Smooth muscle cell (in vitro differentiated cells): ENCODE measurements at regions not wholly inside any gene's neighbourhood (a gene's known extent, or its start where the extent isn't known, plus 50 kb on each side); places are given as distances from the start of the nearest gene placed in this dataset.

ENCODE experiments used
- DNase-seq: peaks from one replicate; lab custom pipeline; 2025; ENCODE audit not compliant: unreplicated experiment; lab: John Stamatoyannopoulos, UW
- H2AFZ ChIP-seq: fragments of 200-600 bp; sonication (generic); 2 replicates; pipeline ENCODE4 v1.6.0; 2016; ENCODE audit warnings: antibody characterized with exemption, low read depth, mild to moderate bottlenecking
- H3F3A ChIP-seq: fragments of 200-600 bp; sonication (generic); 2 replicates; pipeline ENCODE4 v1.6.0; 2017; ENCODE audit warnings: antibody characterized with exemption, low read depth
- H3K27ac ChIP-seq: fragments of 200-600 bp; sonication (generic); 2 replicates; pipeline ENCODE4 v1.5.1; 2016; ENCODE audit warnings: low read depth, mild to moderate bottlenecking
- H3K27me3 ChIP-seq: fragments of 200-600 bp; sonication (generic); 2 replicates; pipeline ENCODE4 v1.6.1; 2016; ENCODE audit warnings: low read depth, mild to moderate bottlenecking
- H3K36me3 ChIP-seq: fragments of 200-600 bp; sonication (generic); 2 replicates; pipeline ENCODE4 v1.5.1; 2016; ENCODE audit warnings: low read depth
- H3K4me1 ChIP-seq: fragments of 200-600 bp; sonication (generic); 2 replicates; pipeline ENCODE4 v1.5.1; 2016; ENCODE audit warnings: low read depth
- H3K4me2 ChIP-seq: fragments of 200-600 bp; sonication (generic); 2 replicates; pipeline ENCODE4 v1.6.0; 2016; ENCODE audit warnings: mild to moderate bottlenecking
- H3K4me3 ChIP-seq: fragments of 200-600 bp; sonication (generic); 2 replicates; pipeline ENCODE4 v1.5.1; 2016; ENCODE audit warnings: mild to moderate bottlenecking
- H3K79me2 ChIP-seq: fragments of 200-600 bp; sonication (generic); 2 replicates; pipeline ENCODE4 v1.6.0; 2016; ENCODE audit warnings: low read depth, mild to moderate bottlenecking
- H3K9ac ChIP-seq: fragments of 200-600 bp; sonication (generic); 2 replicates; pipeline ENCODE4 v1.6.0; 2016; ENCODE audit warnings: low read depth
- H3K9me3 ChIP-seq: fragments of 200-600 bp; sonication (generic); replicated peaks from 2 replicates; pipeline ENCODE4 v1.5.1; 2016; ENCODE audit warnings: low read depth
- H4K20me1 ChIP-seq: fragments of 200-600 bp; sonication (generic); 2 replicates; pipeline ENCODE4 v1.6.0; 2016; ENCODE audit warnings: low read depth
- WGBS: methylation state at CpG from one replicate; pipeline ENCODE4 v1.1.7; 2016; ENCODE audit warnings: low lambda C conversion rate; 5-methylcytosine and 5-hydroxymethylcytosine counted together
- TF ChIP-seq, protein P1 (sequence below): fragments of 200-600 bp; sonication (generic); IDR thresholded peaks from 2 replicates; pipeline ENCODE4 v1.5.1; 2017; ENCODE audit warnings: borderline replicate concordance, mild to moderate bottlenecking, antibody characterized with exemption; ENCODE audit not compliant: insufficient read depth, poor library complexity, severe bottlenecking

DNA sequence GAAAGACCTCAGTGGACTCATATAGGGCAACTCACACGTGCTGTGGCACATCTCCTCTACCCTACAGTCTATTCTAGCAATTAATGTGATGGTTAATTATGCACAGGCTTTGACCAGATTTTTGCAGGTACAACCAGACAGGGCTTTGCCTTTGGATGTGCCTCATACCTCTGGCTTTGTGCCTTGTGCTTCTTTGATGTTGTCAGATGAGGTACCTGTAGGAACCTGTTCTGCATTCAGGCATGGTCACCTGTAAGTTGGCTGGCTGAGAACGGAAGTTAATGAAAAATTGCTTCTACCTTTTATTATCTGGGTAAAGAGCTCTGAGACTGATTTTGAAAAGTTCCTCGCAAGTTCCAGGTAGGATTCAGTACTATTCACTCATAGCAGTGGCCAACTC lies 462.9 kb upstream of the ZFHX3 start:
- H3K4me2 ChIP-seq: no peak overlapping the region
- H3K36me3 ChIP-seq: no peaks in the 10 kb centered on the region
- TF ChIP-seq, protein P1, sequence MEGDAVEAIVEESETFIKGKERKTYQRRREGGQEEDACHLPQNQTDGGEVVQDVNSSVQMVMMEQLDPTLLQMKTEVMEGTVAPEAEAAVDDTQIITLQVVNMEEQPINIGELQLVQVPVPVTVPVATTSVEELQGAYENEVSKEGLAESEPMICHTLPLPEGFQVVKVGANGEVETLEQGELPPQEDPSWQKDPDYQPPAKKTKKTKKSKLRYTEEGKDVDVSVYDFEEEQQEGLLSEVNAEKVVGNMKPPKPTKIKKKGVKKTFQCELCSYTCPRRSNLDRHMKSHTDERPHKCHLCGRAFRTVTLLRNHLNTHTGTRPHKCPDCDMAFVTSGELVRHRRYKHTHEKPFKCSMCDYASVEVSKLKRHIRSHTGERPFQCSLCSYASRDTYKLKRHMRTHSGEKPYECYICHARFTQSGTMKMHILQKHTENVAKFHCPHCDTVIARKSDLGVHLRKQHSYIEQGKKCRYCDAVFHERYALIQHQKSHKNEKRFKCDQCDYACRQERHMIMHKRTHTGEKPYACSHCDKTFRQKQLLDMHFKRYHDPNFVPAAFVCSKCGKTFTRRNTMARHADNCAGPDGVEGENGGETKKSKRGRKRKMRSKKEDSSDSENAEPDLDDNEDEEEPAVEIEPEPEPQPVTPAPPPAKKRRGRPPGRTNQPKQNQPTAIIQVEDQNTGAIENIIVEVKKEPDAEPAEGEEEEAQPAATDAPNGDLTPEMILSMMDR: no peak
- H3K9ac ChIP-seq: no peak overlapping the region
- H3K4me1 ChIP-seq: no peaks in the 10 kb centered on the region
- H3K79me2 ChIP-seq: no peaks in the 10 kb centered on the region
- H3K27me3 ChIP-seq: peaks cover 4% of the 10 kb centered on the region
- no peaks in the 10 kb centered on the region for H3K9me3 ChIP-seq
- WGBS: 77% methylated on average over 3 of the region's 3 CpGs
- DNase-seq: no peak
- no peak overlapping the region for H2AFZ ChIP-seq
- H3K4me3 ChIP-seq: no peak overlapping the region
- no peaks in the 10 kb centered on the region for H3F3A ChIP-seq
- H4K20me1 ChIP-seq: no peaks in the 10 kb centered on the region
- no peak overlapping the region for H3K27ac ChIP-seq

GRCh38 chr16:73506568-73507056 lies 458.7 kb upstream of the ZFHX3 start:
- Histone ChIP-seq H3K9ac (no peak overlapping the region), H3K4me2 (no peak overlapping the region), H3F3A (no peaks in the 10 kb centered on the region), H3K27ac (no peak overlapping the region), H3K4me3 (no peak overlapping the region), H3K79me2 (no peaks in the 10 kb centered on the region), H3K27me3 (peaks cover 20% of the 10 kb centered on the region), H4K20me1 (no peaks in the 10 kb centered on the region), H3K4me1 (peaks cover 8% of the 10 kb centered on the region), H3K36me3 (no peaks in the 10 kb centered on the region), H2AFZ (no peak overlapping the region), H3K9me3 (no peaks in the 10 kb centered on the region)
- WGBS: 94% methylated on average over 13 of the region's 13 CpGs
- no peak for DNase-seq
- TF ChIP-seq, protein P1: no peak

GRCh38 chr16:73505577-73505976 lies 457.6 kb upstream of the ZFHX3 start:
- Histone ChIP-seq H3K9me3 (no peaks in the 10 kb centered on the region), H3K79me2 (no peaks in the 10 kb centered on the region), H3K4me1 (peaks cover 8% of the 10 kb centered on the region), H3K27me3 (peaks cover 20% of the 10 kb centered on the region), H3K4me3 (no peak overlapping the region), H2AFZ (no peak overlapping the region), H3K4me2 (no peak overlapping the region), H3K36me3 (no peaks in the 10 kb centered on the region), H3K27ac (no peak overlapping the region), H4K20me1 (no peaks in the 10 kb centered on the region), H3K9ac (no peak overlapping the region), H3F3A (no peaks in the 10 kb centered on the region)
- 87% methylated on average over 5 of the region's 5 CpGs for WGBS
- TF ChIP-seq, protein P1: no peak
- no peak for DNase-seq
